Small intestine (tissue), 7 donors: ENCODE measurements at regions not wholly inside any gene's neighbourhood (a gene's known extent, or its start where the extent isn't known, plus 50 kb on each side); places are given as distances from the start of the nearest gene placed in this dataset.
"Not testable (repeated sequence)": the region's sequence is repeated elsewhere in the genome, so short reads cannot be mapped to it uniquely, and the experiment has no call there.

Experiments used
- DNase-seq, 2 donors: peaks; one replicate each; pipeline versions ENCODE4 v3.0.0 to v3.0.0-alpha.2; 2013
- FAIRE-seq: peaks from 2 replicates; lab custom pipeline; 2012; peaks lifted over from hg19 to GRCh38; lab: Jason Lieb, UNC
- H3K27ac ChIP-seq, 3 donors: one replicate each; pipeline ENCODE4 v1.5.1; 2013; ENCODE audit warnings: low read length in 2 of 3, mild to moderate bottlenecking in 2 of 3, control low read depth in 1 of 3, inconsistent platforms in 1 of 3, low read depth in 1 of 3, moderate library complexity in 1 of 3
- H3K27me3 ChIP-seq, 3 donors: one replicate each; pipeline ENCODE4 v1.6.1; 2013; ENCODE audit warnings: low read length in 3 of 3, inconsistent platforms in 1 of 3; ENCODE audit not compliant: control insufficient read depth in 3 of 3, insufficient read depth in 3 of 3
- H3K36me3 ChIP-seq, 3 donors: one replicate each; pipeline ENCODE4 v1.6.1; 2013; ENCODE audit warnings: low read length in 3 of 3, inconsistent platforms in 1 of 3, low read depth in 1 of 3, mild to moderate bottlenecking in 1 of 3, moderate library complexity in 1 of 3; ENCODE audit not compliant: control insufficient read depth in 3 of 3, insufficient read depth in 2 of 3
- H3K4me1 ChIP-seq, 3 donors: one replicate each; pipeline ENCODE4 v1.6.1; 2013; ENCODE audit warnings: low read length in 2 of 3, inconsistent platforms in 1 of 3, low read depth in 1 of 3, mild to moderate bottlenecking in 1 of 3, moderate library complexity in 1 of 3; ENCODE audit not compliant: control insufficient read depth in 3 of 3, insufficient read depth in 2 of 3
- H3K4me3 ChIP-seq, 3 donors: one replicate each; pipeline ENCODE4 v1.5.1; 2013; ENCODE audit warnings: low read length in 3 of 3, control low read depth in 1 of 3, inconsistent platforms in 1 of 3, low read depth in 1 of 3, mild to moderate bottlenecking in 1 of 3, moderate library complexity in 1 of 3
- H3K9me3 ChIP-seq, 2 donors: one replicate each; pipeline ENCODE4 v1.6.1; 2013; ENCODE audit warnings: low read depth in 1 of 2, low read length in 1 of 2; ENCODE audit not compliant: control insufficient read depth in 2 of 2, insufficient read depth in 1 of 2
- WGBS, 3 donors: extraction: QIAGEN DNeasy Blood & Tissue Kit; methylation state at CpG; one replicate each; pipeline ENCODE4 v1.1.7; 2013; 5-methylcytosine and 5-hydroxymethylcytosine counted together
- donor health status: healthy with polysubstance abuse.
- donor health status: control.
- donor health status: control.
- donor health status: Bipolar disorder and iron deficiency.
- donor health status: healthy.

- Histone ChIP-seq H3K4me3 (no peak overlapping the region), H3K36me3 (no peaks in the 10 kb centered on the region), H3K9me3 (no peaks in the 10 kb centered on the region), H3K27ac (no peak overlapping the region), H3K4me1 (no peaks in the 10 kb centered on the region), H3K27me3 (no peaks in the 10 kb centered on the region)
- FAIRE-seq (no peak), DNase-seq (no peak)
- 85 to 93% (median 87%) methylated on average over 18 of the region's 18 CpGs for WGBS, 3 donors
Observed at GRCh38 chr10:32180390-32181280, 124.4 kb upstream of the KIF5B start.

GRCh38 chr10:32179836-32180235 is 123.6 kb upstream of the KIF5B start:
- no peak overlapping the region for H3K27ac ChIP-seq
- FAIRE-seq (no peak), DNase-seq (no peak)
- 85 to 96% (median 93%) methylated on average over 5 of the region's 5 CpGs for whole genome bisulfite sequencing, 3 donors
- no peaks in the 10 kb centered on the region for H3K9me3 ChIP-seq
- no peak overlapping the region for H3K4me3 ChIP-seq
- H3K27me3 ChIP-seq, result no peaks in the 10 kb centered on the region
- no peaks in the 10 kb centered on the region for H3K36me3 ChIP-seq
- no peaks in the 10 kb centered on the region for H3K4me1 ChIP-seq

GRCh38 chr10:32177594-32177993 is 121.4 kb upstream of the KIF5B start:
- FAIRE-seq, H3K4me3 ChIP-seq, DNase-seq, H3K36me3 ChIP-seq, H3K27ac ChIP-seq, H3K27me3 ChIP-seq, H3K9me3 ChIP-seq, H3K4me1 ChIP-seq: not testable (repeated sequence)
- 90 to 93% (median 92%) methylated on average over 7 of the region's 7 CpGs for WGBS, 3 donors

GRCh38 chr10:32175629-32176028 is 119.4 kb upstream of the KIF5B start:
- H3K36me3 ChIP-seq, result no peaks in the 10 kb centered on the region
- no peaks in the 10 kb centered on the region for H3K4me1 ChIP-seq
- FAIRE-seq (no peak), DNase-seq (no peak)
- no peak overlapping the region for H3K27ac ChIP-seq
- no peak overlapping the region for H3K4me3 ChIP-seq
- H3K9me3 ChIP-seq, result peaks cover 0 to 8% of the 10 kb centered on the region in 2 donors
- WGBS, 3 donors, result 93 to 100% (median 96%) methylated on average over 2 of the region's 2 CpGs
- peaks cover 0 to 1% (median 0%) of the 10 kb centered on the region in 3 donors for H3K27me3 ChIP-seq

GRCh38 chr10:32174349-32174893 is 118.2 kb upstream of the KIF5B start:
- Histone ChIP-seq H3K4me3 (no peak overlapping the region), H3K27me3 (peaks cover 0 to 3% (median 0%) of the 10 kb centered on the region in 3 donors), H3K4me1 (peaks cover 0 to 2% (median 0%) of the 10 kb centered on the region in 3 donors), H3K9me3 (peaks cover 0 to 8% of the 10 kb centered on the region in 2 donors), H3K36me3 (no peaks in the 10 kb centered on the region), H3K27ac (no peak overlapping the region)
- 70 to 90% (median 90%) methylated on average over 3 of the region's 3 CpGs for WGBS, 3 donors
- no peak for DNase-seq
- no peak for FAIRE-seq

- DNase-seq (peak; percentile 43 to 75), FAIRE-seq (no peak)
- Histone ChIP-seq H3K27me3 (peaks cover 0 to 3% (median 0%) of the 10 kb centered on the region in 3 donors), H3K4me1 (peaks cover 0 to 2% (median 0%) of the 10 kb centered on the region in 3 donors), H3K27ac (peak overlapping the region in 1 of 3 donors; percentile 75), H3K36me3 (no peaks in the 10 kb centered on the region), H3K4me3 (no peak overlapping the region), H3K9me3 (peaks cover 0 to 8% of the 10 kb centered on the region in 2 donors)
- WGBS, 3 donors, result 22 to 44% (median 29%) methylated on average over 3 of the region's 3 CpGs
Observed at GRCh38 chr10:32171204-32171603, 115.0 kb upstream of the KIF5B start.

- WGBS, 3 donors, result 35 to 58% (median 41%) methylated on average over 5 of the region's 5 CpGs
- peaks cover 0 to 2% (median 0%) of the 10 kb centered on the region in 3 donors for H3K4me1 ChIP-seq
- H3K27ac ChIP-seq, result no peak overlapping the region
- DNase-seq, result no peak
- no peaks in the 10 kb centered on the region for H3K36me3 ChIP-seq
- H3K9me3 ChIP-seq, result peaks cover 0 to 6% of the 10 kb centered on the region in 2 donors
- H3K27me3 ChIP-seq, result peaks cover 0 to 3% (median 0%) of the 10 kb centered on the region in 3 donors
- no peak for FAIRE-seq
- H3K4me3 ChIP-seq, result no peak overlapping the region
Observed at GRCh38 chr10:32169556-32169955, 113.3 kb upstream of the KIF5B start.

GRCh38 chr10:32167450-32167849 is 111.2 kb upstream of the KIF5B start:
- Histone ChIP-seq H3K27ac (no peak overlapping the region), H3K27me3 (peaks cover 0 to 3% (median 0%) of the 10 kb centered on the region in 3 donors), H3K4me1 (peaks cover 2 to 8% (median 3%) of the 10 kb centered on the region in 3 donors), H3K4me3 (no peak overlapping the region), H3K36me3 (no peaks in the 10 kb centered on the region), H3K9me3 (no peaks in the 10 kb centered on the region)
- DNase-seq (no peak), FAIRE-seq (no peak)
- 62 to 75% (median 75%) methylated on average over 5 of the region's 5 CpGs for WGBS, 3 donors
